HG02970 (cell line): ENCODE measurements at regions not wholly inside any gene's neighbourhood (a gene's known extent, or its start where the extent isn't known, plus 50 kb on each side); places are given as distances from the start of the nearest gene placed in this dataset.

ENCODE experiments used
- ATAC-seq: cut with Tn5 transposase; IDR thresholded peaks from one replicate; pipeline ENCODE4 v1.9.1; 2021; ENCODE audit warnings: mild to moderate bottlenecking, moderate library complexity, moderate number of reproducible peaks; ENCODE audit not compliant: unreplicated experiment, low FRiP score

DNA sequence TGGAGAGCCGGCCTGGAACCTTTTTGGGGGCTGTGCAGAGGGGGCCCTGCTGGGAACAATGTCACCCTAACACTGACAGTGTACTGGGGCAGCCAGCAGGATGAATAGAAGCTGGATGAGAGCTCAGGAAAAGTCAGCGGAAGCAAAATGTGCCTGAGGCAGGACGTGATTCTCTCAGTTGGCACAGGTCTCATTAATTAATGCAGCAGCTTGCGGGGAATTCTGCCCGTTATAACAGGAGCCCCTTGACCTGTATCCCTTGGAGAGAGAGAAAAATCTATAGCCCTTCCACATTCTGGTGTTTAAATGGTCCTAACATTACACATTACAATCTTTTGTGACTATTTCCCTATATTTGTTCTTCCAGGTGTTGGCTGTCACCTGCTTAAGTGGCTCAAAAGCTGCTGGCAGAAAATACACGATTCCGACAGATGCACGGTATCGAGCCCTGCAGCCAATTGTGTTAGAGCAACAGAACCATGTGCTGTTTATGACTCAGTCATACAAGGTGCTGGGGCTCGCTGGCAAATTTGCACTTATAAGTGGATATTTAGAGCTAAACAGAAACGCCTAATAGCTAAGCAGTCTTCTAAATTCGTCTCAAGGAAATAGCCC, 854.7 kb downstream of the AACS start:
- ATAC-seq, result no peak

DNA sequence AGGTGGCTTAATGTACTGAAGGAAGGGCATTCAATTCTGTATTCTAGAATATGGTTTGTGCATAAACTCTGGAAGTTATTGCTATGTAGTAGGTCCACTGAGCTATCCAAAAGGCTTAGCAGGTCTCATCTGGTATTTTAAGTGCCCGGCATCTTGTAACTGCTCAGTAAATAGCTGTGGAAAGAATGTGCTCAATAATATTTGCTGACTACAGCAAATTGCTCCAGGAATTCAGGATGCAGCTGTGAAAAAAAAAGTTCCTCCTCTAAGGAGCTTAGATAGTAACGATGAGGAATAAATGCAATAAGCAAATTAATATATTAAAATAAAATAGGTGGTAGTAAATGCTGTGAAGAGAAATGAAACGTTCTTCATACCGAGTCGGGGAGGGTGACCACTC, 857.1 kb downstream of the AACS start:
- no peak for ATAC-seq

DNA sequence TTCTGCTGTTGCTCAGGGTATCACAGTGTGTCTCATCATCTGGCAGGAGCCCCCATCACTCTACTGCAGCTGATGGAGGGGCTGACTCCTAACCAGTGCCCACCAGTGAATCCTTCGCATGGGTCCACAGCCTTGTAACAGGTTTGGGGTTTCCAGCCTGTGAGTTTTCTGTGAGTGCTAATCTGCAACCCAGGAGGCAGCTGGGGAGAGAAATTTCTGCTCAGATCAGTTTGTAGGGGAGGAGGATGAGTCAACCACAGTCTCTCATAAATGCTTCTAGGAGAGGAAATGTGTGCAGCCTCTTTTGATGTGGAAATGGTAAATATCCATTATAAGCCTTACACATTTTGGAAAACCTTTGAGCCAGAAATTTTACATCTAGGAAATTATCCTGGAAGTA, 871.3 kb downstream of the AACS start:
- no peak for ATAC-seq

DNA sequence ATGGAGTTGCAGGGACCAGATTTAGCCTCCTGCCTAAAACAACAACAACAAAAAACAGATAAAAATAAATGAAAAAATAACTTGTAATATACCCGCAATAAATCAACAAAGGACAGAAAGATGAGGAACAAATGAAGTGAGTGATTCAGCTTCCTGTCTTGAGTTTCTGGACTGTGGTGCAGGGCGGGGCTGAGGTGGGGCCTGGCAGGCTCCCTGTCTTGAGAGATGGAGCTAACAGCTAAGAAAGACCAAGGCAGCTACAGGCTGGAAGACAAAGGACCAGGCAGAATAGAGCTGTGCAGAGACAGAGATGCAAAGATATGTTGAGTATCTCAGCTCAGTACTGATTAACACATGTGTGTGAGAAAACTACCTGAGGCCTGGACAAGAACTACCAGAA, 879.2 kb downstream of the AACS start:
- no peak for ATAC-seq

DNA sequence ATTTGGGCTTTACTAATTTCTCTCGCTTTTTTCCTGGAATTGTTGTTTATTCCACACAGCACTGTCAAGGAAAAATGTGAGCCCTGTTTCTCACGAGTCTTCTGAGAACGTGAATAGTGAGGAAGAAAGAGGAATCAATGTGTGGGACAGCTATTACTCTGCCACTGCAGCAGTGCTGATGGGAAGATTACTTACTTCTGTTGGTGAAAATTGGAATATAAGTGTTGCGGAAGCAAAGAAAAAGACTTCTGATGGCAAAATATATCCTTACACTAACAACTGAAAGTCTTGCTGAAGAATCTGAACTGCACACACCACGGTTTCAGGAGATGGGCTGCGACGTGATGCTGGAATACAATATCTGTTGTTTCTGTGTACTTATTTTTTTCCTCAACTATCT, 884.2 kb downstream of the AACS start:
- ATAC-seq, result no peak

DNA sequence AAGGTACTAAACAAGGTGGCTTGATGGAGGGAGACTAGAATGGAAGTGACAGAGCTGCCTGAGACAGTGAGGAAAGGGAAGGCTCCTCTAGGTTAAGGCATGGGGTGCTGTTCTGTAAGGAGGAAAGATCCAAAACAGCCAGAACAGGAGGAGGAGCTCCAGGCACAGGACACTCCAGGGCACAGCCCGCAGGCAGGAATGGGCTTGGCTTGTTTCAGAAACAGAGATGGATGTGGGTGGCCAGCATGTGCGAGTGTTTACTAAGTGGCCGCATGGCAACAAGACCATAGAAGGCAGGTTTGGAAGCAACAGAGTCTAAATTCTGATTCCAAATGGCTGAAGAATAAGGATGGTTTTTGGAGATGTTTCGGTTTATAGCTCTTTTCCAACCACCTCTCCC, 889.1 kb downstream of the AACS start:
- ATAC-seq, result no peak

DNA sequence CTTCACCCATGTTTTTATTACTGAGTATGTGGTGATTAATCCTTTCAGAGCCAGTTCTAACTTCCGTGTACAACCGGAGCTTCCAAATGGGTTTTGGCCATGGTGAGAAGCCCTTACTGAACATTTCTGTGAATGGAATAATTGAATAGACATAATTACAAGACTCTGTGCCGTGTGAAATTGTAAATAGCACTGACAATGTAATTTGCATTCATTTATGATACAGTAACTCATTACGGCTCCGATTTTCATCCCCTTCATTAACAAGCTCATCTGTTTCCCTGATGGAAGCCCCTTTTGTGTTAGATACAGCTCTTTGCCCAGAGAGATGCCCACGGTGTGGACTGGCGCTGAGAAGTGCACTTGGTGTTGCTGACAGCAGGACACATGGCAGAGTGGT, 891.0 kb downstream of the AACS start:
- ATAC-seq, result no peak

DNA sequence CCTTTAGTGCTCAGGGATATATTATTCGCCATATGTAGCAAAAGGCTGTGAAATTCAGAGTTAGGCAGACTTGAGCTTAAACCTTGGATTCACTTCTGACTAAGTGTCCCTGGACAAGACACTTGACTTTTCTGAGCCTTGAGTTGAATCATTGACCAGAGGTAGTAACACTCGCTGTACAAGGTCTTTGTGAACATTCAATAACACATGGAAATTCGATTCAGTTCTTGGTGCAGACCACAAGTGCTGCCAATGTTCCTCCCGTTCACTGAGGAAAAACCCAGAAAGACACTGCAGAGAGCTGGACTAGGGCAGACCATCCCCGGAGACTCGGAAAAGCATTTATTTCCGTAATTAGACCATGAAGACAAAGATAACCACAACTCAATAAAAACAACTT, 901.4 kb downstream of the AACS start:
- ATAC-seq, result no peak

DNA sequence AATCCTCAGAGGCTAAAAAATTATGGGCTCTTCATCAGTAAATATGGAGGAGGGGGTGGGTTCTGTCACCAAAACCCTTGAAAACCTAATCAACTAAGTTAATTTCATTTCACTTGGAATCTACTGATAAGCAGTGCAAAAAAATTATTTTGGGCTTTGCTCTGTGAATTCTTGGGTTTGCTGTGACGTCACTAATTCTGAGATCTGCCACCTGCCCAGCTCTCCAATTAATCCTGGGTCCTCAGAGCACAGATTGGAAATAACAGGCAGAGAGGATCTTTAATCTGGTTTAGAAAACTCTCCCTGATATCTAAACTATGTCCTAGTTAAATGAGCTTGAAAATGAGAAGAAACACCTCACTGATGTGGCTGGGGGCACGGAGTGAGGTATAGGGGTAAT, 903.2 kb downstream of the AACS start:
- ATAC-seq, result no peak

DNA sequence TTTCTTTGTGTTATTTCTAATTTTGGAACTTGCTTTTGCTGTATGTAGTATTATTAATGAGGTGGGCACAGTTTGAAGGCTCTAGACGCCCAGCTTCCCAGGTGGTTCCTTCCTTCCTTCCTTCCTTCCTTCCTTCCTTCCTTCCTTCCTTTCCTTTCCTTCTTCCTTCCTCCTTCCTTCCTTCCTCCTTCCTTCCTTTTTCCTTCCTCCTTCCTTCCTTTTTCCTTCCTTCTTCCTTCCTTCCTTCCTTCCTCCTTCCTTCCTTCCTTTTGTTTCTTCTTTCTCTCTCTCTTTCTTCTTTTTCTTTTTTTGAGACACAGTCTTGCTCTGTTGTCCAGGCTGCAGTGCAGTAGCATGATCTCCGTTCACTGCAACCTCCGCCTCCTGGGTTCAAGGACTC, 906.7 kb downstream of the AACS start:
- ATAC-seq, result no peak

DNA sequence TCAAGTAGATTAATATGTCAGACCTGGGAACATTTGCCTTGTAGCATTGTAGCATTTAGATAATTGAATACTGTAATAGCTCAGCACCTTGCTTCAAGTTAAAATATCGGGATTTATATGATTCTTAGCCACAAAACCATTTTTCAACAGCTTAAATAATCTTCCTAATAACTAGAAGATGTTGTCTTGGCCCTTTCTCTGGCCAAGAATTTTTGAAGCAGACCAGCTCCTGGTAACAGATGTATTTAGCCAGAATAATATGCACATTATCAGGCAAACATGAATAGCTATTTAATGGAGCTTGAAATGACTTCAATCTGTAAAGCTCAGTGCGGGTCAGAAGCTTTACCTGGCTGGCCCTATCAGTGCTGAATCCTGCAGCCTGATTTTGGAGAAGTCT, 913.1 kb downstream of the AACS start:
- ATAC-seq, result no peak

DNA sequence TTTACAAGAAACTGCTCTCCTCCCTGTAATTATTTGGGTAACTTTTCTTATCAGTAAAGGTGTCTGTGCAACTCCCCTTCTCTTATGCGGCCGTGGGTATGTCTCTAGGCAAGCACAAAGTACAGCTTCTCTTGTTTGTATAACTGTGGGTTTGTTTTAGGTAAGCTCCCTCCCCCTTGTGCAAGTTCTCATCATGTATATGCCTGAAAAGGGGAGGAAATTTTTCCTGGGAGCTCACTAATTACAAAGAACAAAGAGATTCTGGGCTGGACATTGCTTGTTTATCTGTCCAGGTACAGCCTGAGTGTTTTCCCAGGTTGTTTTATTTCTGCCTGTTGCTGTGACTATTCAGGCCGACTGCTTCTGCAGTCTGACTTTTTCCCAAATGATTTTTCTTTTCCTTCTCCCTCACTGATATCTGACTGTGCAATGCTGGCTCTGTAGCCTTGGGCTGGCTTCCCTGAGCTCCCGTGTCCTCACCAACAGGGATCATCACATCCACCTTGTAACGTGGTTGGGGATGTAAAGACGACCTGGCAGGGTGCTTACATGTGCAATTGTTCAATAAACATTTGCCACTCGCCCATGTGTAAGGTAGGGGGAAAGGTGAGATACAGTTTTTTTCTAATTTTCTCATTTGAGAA, 916.5 kb downstream of the AACS start:
- no peak for ATAC-seq

DNA sequence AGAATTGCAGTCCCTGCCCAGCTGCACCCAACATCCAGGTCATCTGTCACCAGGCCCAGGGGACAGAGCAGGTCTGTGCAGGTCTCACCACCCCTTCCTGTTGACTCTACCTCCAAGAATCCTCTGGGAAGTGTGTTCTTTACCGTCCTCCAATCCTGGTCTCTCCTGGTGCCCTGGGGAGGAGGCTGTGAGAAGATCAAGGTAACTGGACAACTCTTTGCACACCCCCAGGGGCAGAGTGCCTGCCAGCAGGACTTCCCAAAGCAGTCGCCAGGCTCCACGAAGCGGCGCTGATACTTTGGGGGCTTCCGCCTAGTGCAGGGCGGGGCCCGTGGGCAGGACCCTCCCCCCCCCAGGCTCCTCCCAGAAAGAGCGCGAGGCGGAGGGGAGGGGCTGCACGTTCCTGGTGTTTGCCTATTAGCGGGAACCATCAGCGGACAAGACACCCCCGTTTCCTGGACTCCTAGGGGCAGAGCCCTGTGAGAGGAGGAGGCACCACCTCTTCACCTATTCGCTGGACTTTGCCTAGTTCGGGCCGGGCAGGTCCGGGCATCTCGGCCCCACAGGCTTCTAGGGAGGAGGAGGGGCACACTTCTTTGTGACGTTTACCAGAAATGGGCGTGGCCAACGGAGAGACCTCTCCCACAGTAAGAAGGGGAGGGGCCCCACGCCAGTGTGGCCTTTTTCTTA, 918.0 kb downstream of the AACS start:
- ATAC-seq, result no peak

DNA sequence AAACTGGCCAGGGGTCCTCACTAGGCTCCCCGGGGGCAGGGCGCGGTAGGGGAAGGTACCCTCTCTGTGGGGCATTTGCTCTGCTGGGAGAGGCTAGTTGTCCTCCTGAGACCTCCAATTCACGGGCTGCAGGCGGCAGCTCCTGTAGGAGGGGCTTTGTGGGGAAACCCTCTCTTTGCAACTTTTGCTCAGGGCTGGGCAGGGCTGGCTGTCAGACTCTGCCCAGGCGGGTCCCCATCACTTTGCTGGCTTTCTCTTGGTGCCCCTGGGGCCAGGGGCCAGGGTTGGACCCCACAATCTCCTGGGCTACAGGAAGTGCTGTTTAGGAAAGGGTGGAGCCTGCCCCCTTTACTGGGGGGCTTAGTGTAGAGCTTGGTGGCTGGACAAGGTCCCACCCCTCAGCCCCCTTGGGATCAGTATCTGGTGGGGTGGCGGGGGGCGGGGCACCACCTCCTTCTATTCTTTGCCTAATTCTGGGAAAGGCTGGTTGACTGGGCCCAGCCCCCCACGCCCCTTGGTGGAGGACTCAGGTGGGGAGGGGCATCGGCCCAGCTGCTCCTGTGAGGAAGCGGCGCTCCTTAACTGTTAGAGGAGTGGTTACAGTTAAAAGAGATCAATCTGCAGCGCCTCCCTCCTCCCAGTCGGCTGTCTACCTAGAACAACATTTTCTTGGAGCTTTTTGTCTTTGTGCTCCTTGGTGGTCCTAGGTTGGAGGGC, 918.7 kb downstream of the AACS start:
- ATAC-seq, result no peak

DNA sequence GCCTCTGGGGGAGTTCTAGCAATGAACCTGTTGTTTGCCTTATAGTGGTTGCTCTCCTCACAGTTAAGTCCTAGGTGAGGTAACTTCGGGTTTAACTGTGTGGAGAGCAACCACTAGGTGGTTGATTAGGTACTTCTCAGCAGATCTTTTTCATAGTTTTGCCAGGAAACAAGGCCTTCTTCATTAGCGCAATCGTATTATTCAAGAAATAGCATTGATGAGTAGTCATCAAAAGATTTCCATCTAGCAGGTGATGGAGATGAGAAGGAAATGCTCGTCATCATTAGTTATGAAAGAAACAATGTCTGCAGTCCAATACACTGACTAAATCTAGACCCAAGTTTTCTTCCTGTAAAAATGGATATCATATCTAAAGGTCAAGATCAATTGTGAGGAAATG, 923.3 kb downstream of the AACS start:
- ATAC-seq, result no peak

DNA sequence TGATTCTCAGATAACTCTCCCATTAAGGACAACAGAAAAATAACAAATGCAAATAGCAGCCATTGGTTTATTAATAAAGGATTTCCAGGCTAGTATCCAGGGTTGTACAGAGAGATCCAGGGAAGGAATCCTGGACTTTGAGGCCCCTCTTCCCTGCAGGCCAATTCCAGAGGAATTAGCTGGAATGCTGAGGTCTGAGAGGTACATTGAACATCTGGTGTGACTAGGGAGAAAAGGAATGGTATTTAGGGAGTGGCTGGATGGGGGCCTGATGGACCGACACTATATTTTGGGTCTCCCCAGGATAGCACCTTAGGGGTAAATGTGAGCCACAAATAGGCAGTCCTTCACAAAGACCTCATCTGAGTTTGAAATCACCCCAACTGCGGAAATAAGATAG, 924.5 kb downstream of the AACS start:
- ATAC-seq, result no peak

DNA sequence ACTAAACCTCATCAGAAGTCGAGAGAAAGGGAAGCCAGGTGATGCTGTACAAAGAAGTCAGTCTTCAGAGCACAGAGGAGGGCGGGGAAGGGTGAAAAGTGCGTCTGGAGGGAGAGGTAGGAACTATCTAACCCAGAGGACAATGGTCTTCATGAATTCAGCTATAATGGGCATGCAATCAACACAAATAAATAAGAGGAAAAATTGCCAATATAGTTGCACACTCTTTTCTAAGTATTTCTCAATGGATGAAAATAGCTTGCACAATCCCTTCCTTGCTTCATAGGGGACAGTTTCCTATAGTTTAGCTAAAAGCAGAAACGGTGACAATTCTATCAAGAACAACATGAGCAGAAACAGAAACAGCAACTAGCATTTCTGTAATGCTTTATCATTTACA, 931.2 kb downstream of the AACS start:
- ATAC-seq, result no peak

DNA sequence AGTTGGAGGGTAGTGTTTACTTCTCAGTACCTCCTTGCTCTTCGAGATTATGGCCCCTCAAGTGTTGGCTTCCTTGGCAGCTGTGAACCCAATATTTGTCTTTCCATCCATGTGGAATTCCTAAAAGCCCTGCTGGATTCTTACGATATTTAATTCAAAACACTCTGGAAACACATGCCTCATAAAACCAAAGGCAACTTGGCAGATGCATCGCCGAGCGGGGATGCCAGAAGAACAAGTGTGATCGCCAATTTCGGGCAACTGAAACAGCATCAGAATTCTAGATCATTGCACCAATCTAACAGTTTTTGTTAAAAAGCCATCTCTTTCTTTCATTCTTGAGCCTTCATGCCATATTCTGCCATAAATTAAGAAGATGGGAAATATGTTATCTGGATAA, 934.4 kb downstream of the AACS start:
- ATAC-seq, result no peak

DNA sequence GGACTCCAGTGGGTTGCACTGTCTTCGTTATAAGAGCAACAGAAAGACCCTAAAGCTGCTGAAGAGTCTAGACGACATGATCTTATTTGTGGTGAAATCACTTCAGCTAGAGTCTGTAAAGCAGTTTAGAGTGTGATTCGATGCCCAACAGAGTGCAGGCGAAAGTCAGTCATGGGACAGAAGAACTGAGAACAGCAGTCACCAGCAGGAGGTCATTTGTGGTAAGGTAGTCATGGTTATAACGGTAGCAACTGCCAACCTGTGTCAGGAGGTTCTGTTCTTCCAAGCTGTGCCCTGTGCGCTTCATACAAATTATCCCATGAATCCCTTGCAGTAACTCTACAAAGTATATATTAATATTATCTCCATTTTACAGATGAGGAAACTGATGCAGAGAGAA, 954.1 kb downstream of the AACS start:
- no peak for ATAC-seq

DNA sequence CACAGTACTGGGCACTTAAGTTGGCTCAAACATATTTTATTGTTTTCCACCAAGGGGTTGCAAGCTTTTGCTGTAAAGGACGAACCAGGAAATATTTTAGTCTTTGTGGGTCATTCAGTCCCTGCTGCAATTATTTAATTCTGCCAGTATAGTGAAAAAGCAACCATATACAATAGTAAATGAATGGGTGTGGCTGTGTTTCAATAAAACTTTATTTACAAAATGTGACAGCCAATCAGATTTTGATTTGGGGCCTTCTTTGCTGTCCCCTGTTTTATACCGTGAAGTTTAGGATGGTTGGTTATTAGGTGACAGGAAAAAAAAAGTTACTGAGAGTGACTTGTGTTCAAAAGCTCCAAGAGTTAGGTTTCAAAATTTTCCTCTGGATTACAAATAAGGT, 956.4 kb downstream of the AACS start:
- ATAC-seq, result no peak

DNA sequence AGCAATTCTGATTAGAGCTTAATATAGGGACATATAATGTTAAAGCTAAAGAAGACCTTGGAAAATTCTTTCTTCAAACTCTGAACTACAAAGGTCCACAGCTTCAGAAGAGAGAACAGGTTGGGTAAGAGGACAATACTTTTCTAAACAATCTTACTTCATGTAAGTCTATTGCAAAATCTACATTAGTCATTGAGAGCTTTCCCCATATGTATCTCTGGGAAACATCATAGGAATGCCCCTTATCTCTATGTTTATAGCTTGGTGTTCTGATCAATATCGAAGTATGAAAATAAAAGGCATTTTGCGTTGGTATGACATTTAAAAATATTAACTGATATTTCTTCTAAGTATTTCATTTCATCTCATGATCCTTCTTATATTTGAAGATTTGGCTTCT, 962.6 kb downstream of the AACS start:
- no peak for ATAC-seq

DNA sequence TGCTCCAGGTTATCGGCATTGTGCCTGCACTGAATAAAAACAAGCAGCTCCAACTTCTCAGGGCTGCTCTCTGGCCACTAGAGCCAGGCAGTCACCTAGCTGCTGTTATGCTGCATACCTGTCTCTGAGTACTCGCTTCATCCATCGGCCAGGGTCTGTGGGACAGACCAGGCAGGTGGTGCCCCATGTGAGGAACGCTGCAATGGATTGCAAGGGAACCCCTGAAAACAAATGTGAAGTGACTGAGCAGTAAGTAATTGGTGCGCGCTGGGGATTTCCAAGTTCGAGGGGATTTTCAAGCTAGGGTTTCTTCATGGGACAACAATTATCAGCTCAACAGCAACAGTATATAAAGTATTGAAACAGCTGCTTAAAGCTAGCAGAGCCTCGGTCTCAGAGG, 965.3 kb downstream of the AACS start:
- ATAC-seq, result no peak
